ENCODE measurements at regions not wholly inside any gene's neighbourhood (a gene's known extent, or its start where the extent isn't known, plus 50 kb on each side); places are given as distances from the start of the nearest gene placed in this dataset.

GRCh38 chr14:42734041-42734440, 1127.4 kb downstream of the LRFN5 start:
- intact Hi-C loops (cut with DNase I; ENCODE audit: low total_unique reads): no loop called here
- TF ChIP-seq POLR2A (IDR thresholded peaks at IDR 0.05) (no peak), CTCF (IDR thresholded peaks at IDR 0.05) (no peak)
- no peak overlapping the region for H3K4me3 ChIP-seq (ENCODE audit: low read depth, poor library complexity, severe bottlenecking)
- 38 to 41% methylated on average over 1 of the region's 1 CpG for WGBS, 2 donors
- no peak for DNase-seq (ENCODE audit: low spot score in 2 of 2)

GRCh38 chr14:42732005-42732404, 1125.3 kb downstream of the LRFN5 start:
- H3K4me3 ChIP-seq (ENCODE audit: low read depth, poor library complexity, severe bottlenecking): no peak overlapping the region
- TF ChIP-seq POLR2A (IDR thresholded peaks at IDR 0.05) (no peak), CTCF (IDR thresholded peaks at IDR 0.05) (no peak)
- DNase-seq (ENCODE audit: low spot score in 2 of 2): no peak
- intact Hi-C loops (cut with DNase I; ENCODE audit: low total_unique reads): no loop called here

- H3K4me3 ChIP-seq (ENCODE audit: low read depth, poor library complexity, severe bottlenecking): no peak overlapping the region
- no peak for DNase-seq (ENCODE audit: low spot score in 2 of 2)
- 84 to 85% methylated on average over 2 of the region's 2 CpGs for WGBS, 2 donors
- TF ChIP-seq POLR2A (IDR thresholded peaks at IDR 0.05): no peak
- no peak for TF ChIP-seq CTCF (IDR thresholded peaks at IDR 0.05)
- intact Hi-C loops (cut with DNase I; ENCODE audit: low total_unique reads): no loop called here
Measured at GRCh38 chr14:42731480-42731879, 1124.8 kb downstream of the LRFN5 start.

GRCh38 chr14:42729681-42730080, 1123.0 kb downstream of the LRFN5 start:
- TF ChIP-seq POLR2A (IDR thresholded peaks at IDR 0.05) (no peak), CTCF (IDR thresholded peaks at IDR 0.05) (no peak)
- no peak overlapping the region for H3K4me3 ChIP-seq (ENCODE audit: low read depth, poor library complexity, severe bottlenecking)
- DNase-seq (ENCODE audit: low spot score in 2 of 2): no peak
- WGBS, 2 donors: 82 to 85% methylated on average over 2 of the region's 2 CpGs
- intact Hi-C loops (cut with DNase I; ENCODE audit: low total_unique reads): no loop called here

- no peak overlapping the region for H3K4me3 ChIP-seq (ENCODE audit: low read depth, poor library complexity, severe bottlenecking)
- intact Hi-C loops (cut with DNase I; ENCODE audit: low total_unique reads): no loop called here
- TF ChIP-seq CTCF (IDR thresholded peaks at IDR 0.05) (no peak), POLR2A (IDR thresholded peaks at IDR 0.05) (no peak)
- 18 to 58% methylated on average over 1 of the region's 1 CpG for WGBS, 2 donors
- DNase-seq (ENCODE audit: low spot score in 2 of 2): no peak
Measured at GRCh38 chr14:42719391-42719790, 1112.7 kb downstream of the LRFN5 start.

GRCh38 chr14:42715316-42715715, 1108.6 kb downstream of the LRFN5 start:
- 48 to 73% methylated on average over 2 of the region's 2 CpGs for WGBS, 2 donors
- TF ChIP-seq POLR2A (IDR thresholded peaks at IDR 0.05) (no peak), CTCF (IDR thresholded peaks at IDR 0.05) (no peak)
- H3K4me3 ChIP-seq (ENCODE audit: low read depth, poor library complexity, severe bottlenecking): no peak overlapping the region
- intact Hi-C loops (cut with DNase I; ENCODE audit: low total_unique reads): no loop called here
- no peak for DNase-seq (ENCODE audit: low spot score in 2 of 2)

Data from lower leg skin (tissue), 4 donors.